ENCODE measurements at regions not wholly inside any gene's neighbourhood (a gene's known extent, or its start where the extent isn't known, plus 50 kb on each side); places are given as distances from the start of the nearest gene placed in this dataset.

- TF ChIP-seq CTCF (IDR thresholded peaks at IDR 0.05) (no peak), POLR2A (IDR thresholded peaks at IDR 0.05) (no peak), POLR2AphosphoS5 (IDR thresholded peaks at IDR 0.05) (no peak), EP300 (IDR thresholded peaks at IDR 0.05) (no peak)
Measured at GRCh38 chr11:54930930-54931329, 224.3 kb downstream of the OR4A5 start.
